HG02885 (cell line): ENCODE measurements at regions not wholly inside any gene's neighbourhood (a gene's known extent, or its start where the extent isn't known, plus 50 kb on each side); places are given as distances from the start of the nearest gene placed in this dataset.
"Not testable (repeated sequence)": the region's sequence is repeated elsewhere in the genome, so short reads cannot be mapped to it uniquely, and the experiment has no call there.

Experiments
- ATAC-seq: cut with Tn5 transposase; IDR thresholded peaks from one replicate; pipeline ENCODE4 v1.9.1; 2021; ENCODE audit warnings: mild to moderate bottlenecking; ENCODE audit not compliant: unreplicated experiment, poor library complexity

GRCh38 chr13:80708791-80709190 lies 367.9 kb upstream of the SPRY2 start:
- ATAC-seq = no peak

GRCh38 chr13:80707000-80707983 lies 366.4 kb upstream of the SPRY2 start:
- no peak for ATAC-seq

DNA sequence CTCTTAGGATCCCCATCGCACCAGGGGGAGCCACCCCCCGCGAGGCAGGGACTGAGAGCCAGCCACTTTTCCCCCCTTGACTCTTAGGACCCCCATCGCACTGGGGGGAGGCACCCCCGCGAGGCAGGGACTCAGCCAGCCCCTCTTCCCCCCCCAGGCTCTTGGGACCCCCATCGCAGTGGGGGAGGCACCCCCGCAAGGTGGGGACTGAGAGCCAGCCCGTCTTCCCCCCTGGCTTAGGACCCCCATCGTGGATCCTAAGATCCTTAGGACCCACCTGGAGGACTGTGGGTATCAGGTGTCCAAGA lies 365.2 kb upstream of the SPRY2 start:
- no peak for ATAC-seq

- no peak for ATAC-seq
These were observed 364.6 kb upstream of the SPRY2 start for GRCh38 chr13:80705371-80706163.

- no peak for ATAC-seq
These were observed 363.4 kb upstream of the SPRY2 start for GRCh38 chr13:80704369-80704768.

- ATAC-seq = no peak
These were observed 354.9 kb upstream of the SPRY2 start for GRCh38 chr13:80695841-80696240.

DNA sequence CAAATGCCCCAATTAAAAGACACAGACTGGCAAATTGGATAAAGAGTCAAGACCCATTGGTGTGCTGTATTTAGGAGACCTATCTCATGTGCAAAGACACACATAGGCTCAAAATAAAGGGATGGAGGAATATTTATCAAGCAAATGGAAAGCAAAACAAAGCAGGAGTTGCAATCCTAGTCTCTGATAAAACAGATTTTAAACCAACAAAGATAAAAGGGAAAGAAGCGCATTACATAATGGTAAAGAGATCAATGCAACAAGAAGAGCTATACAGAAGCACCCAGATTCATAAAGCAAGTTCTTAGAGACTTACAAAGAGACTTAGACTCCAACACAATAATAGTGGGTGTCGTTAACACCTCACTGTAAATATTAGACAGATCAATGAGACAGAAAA lies 350.9 kb upstream of the SPRY2 start:
- not testable (repeated sequence) for ATAC-seq

- ATAC-seq = no peak
These were observed 349.3 kb upstream of the SPRY2 start for GRCh38 chr13:80690208-80690607.

DNA sequence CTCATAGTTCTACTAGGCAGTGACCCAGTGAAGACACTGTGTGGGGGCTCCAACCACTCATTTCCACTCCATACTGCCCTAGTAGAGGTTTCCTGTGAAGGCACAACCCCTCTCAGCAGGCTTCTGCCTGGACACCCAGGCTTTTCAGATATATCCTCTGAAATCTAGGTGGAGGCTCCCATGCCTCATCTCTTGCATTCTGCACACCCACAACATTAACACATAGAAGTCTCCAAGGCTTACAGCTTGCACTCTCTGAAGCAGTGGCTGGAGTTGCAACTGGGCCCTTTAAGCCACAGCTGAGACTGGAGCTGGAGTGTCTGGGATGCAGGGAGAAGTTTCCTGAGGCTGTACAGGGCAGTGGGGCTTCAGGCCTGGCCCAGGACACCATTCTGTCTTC lies 347.7 kb upstream of the SPRY2 start:
- ATAC-seq = no peak

GRCh38 chr13:80685942-80686341 lies 345.0 kb upstream of the SPRY2 start:
- no peak for ATAC-seq

GRCh38 chr13:80684217-80684991 lies 343.5 kb upstream of the SPRY2 start:
- ATAC-seq = no peak

- ATAC-seq = no peak
These were observed 339.9 kb upstream of the SPRY2 start for GRCh38 chr13:80680786-80681366.

DNA sequence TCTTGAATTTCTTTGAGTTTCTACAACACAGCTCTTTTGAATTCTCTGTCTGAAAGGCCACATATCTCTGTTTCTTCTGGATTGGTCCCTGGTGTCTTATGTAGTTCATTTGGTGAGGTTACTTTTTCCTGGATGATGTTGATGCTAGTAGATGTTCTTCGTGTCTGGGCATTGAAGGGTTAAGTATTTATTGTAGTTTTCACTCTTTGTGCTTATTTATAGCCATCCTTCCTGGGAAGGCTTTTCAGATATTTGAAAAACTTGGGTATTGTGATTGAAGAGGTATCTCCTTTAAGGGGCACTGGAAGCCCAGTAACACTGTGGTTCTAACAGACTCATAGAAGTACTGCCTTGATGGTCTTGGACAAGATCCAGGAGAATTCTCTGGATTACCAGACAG lies 338.5 kb upstream of the SPRY2 start:
- ATAC-seq = no peak

GRCh38 chr13:80677227-80677626 lies 336.3 kb upstream of the SPRY2 start:
- ATAC-seq = no peak

DNA sequence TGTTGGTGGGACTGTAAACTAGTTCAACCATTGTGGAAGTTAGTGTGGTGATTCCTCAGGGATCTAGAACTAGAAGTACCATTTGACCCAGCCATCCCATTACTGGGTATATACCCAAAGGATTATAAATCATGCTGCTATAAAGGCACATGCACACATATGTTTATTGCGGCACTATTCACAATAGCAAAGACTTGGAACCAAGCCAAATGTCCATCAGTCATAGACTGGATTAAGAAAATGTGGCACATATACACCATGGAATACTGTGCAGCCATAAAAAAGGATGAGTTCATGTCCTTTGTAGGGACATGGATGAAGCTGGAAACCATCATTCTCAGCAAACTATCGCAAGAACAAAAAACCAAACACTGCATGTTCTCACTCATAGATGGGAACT lies 334.5 kb upstream of the SPRY2 start:
- not testable (repeated sequence) for ATAC-seq

GRCh38 chr13:80671773-80672172 lies 330.8 kb upstream of the SPRY2 start:
- ATAC-seq = no peak

GRCh38 chr13:80669112-80669511 lies 328.2 kb upstream of the SPRY2 start:
- ATAC-seq = no peak

DNA sequence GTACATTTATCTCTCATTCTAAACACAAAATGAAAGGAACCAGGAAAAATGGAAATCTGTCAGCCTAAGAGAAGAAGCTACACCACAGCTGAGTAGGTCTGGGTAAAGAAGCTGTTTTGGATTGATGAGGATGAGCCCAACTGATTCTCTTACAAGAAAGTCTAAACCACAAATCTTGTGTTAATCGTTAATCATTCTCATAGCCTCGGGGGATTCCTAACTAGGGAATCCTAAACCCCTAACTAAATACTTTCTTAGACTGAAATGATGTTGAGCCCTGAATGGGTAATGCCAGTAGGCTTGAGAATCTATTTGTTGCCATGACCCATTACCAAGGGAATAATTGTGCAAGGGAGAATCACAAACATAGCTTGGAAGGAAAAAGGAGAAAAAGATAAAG lies 327.5 kb upstream of the SPRY2 start:
- ATAC-seq = no peak

GRCh38 chr13:80666782-80667552 lies 326.0 kb upstream of the SPRY2 start:
- ATAC-seq = no peak
